B cell (primary cell): ENCODE measurements at regions not wholly inside any gene's neighbourhood (a gene's known extent, or its start where the extent isn't known, plus 50 kb on each side); places are given as distances from the start of the nearest gene placed in this dataset.

Experiments
- ATAC-seq: fragments of 200-7000 bp; cut with Tn5 transposase; one replicate; pipeline ENCODE4 v1.10.0; 2021; ENCODE audit warnings: low read depth, mild to moderate bottlenecking, moderate number of reproducible peaks, moderate library complexity
- CTCF ChIA-PET: fragments of 350-600 bp; sonication (Branson Sonifier 250); formaldehyde crosslinking; loops from one replicate; lab custom pipeline; 2021; ENCODE audit warnings: antibody characterized with exemption, inconsistent platforms; lab: Charles Lee
- POLR2A ChIA-PET: fragments of 350-600 bp; sonication (Branson Sonifier 250); formaldehyde crosslinking; loops from one replicate; lab custom pipeline; 2021; ENCODE audit warnings: antibody characterized with exemption; lab: Charles Lee
- DNase-seq: peaks from one replicate; pipeline ENCODE4 v3.0.0; 2013
- H2AFZ ChIP-seq: 2 replicates; pipeline ENCODE4 v1.6.1; 2012; ENCODE audit warnings: mild to moderate bottlenecking, low read depth, low read length; ENCODE audit not compliant: insufficient read depth, poor library complexity, severe bottlenecking
- H3K27ac ChIP-seq, 2 donors: 1 replicate in 1 of 2; 2 replicates in 1 of 2; pipeline ENCODE4 v1.5.1; 2012 to 2013; ENCODE audit warnings: low read length in 2 of 2, mild to moderate bottlenecking in 2 of 2, moderate library complexity in 1 of 2
- H3K27me3 ChIP-seq, 4 experiments: fragments of 200-600 bp in 1 of 4; sonication (generic) in 1 of 4; replicated peaks in 1 of 4; 1 replicate in 2 of 4; 2 replicates in 2 of 4; pipeline versions ENCODE4 v1.6.1 to v1.7.0; 2013 to 2016; ENCODE audit warnings: low read length in 3 of 4, mild to moderate bottlenecking in 2 of 4, mixed read lengths in 1 of 4, moderate library complexity in 1 of 4; ENCODE audit not compliant: insufficient read depth in 4 of 4, control insufficient read depth in 3 of 4; ENCODE audit errors: control extremely low read depth in 1 of 4
- H3K36me3 ChIP-seq, 2 experiments: replicated peaks in 1 of 2; 1 replicate in 1 of 2; 2 replicates in 1 of 2; pipeline versions ENCODE4 v1.6.1 to v1.7.1; 2013; ENCODE audit warnings: low read length in 1 of 2; ENCODE audit not compliant: insufficient read depth in 2 of 2, control insufficient read depth in 1 of 2; ENCODE audit errors: control extremely low read depth in 1 of 2, extremely low read depth in 1 of 2
- H3K4me1 ChIP-seq, 2 donors: fragments of 200-600 bp in 1 of 2; sonication (generic) in 1 of 2; 1 replicate in 1 of 2; 2 replicates in 1 of 2; pipeline versions ENCODE4 v1.5.1 to v1.6.1; 2013 to 2017; ENCODE audit warnings: low read length in 2 of 2; ENCODE audit not compliant: control insufficient read depth in 2 of 2, insufficient read depth in 2 of 2
- H3K4me2 ChIP-seq: replicated peaks from 2 replicates; pipeline ENCODE3; 2012; ENCODE audit warnings: mild to moderate bottlenecking, low read depth, low read length; ENCODE audit not compliant: poor library complexity, severe bottlenecking
- H3K4me3 ChIP-seq, 5 experiments: fragments of 200-600 bp in 1 of 5; sonication (generic) in 1 of 5; 1 replicate in 3 of 5; 2 replicates in 2 of 5; pipeline versions ENCODE4 v1.5.1 to v1.7.0; 2011 to 2016; ENCODE audit warnings: low read length in 4 of 5, mild to moderate bottlenecking in 4 of 5, low read depth in 2 of 5, control low read depth in 1 of 5, moderate library complexity in 1 of 5; ENCODE audit not compliant: insufficient read depth in 1 of 5; ENCODE audit errors: control extremely low read depth in 1 of 5, extremely low read depth in 1 of 5
- H3K79me2 ChIP-seq: fragments of 200-600 bp; sonication (generic); one replicate; pipeline ENCODE4 v1.6.0; 2016; ENCODE audit warnings: low read length; ENCODE audit not compliant: control insufficient read depth, insufficient read depth
- H3K9ac ChIP-seq: fragments of 200-600 bp; sonication (generic); 2 replicates; pipeline ENCODE4 v1.6.1; 2017; ENCODE audit warnings: mild to moderate bottlenecking, low read length, moderate library complexity
- H3K9me3 ChIP-seq, 3 donors: one replicate each; pipeline versions ENCODE4 v1.6.1 to v1.7.1; 2013; ENCODE audit warnings: low read length in 2 of 3; ENCODE audit not compliant: control insufficient read depth in 2 of 3, insufficient read depth in 1 of 3; ENCODE audit errors: control extremely low read depth in 1 of 3
- H4K20me1 ChIP-seq: 2 replicates; pipeline ENCODE4 v1.6.0; 2012; ENCODE audit warnings: mild to moderate bottlenecking, low read length; ENCODE audit not compliant: insufficient read depth, control insufficient read depth, poor library complexity, severe bottlenecking
- H3K27ac Mint-ChIP-seq: one replicate; pipeline ENCODE4 v1.8.0; 2021; ENCODE audit warnings: mixed read lengths
- H3K27me3 Mint-ChIP-seq: one replicate; pipeline ENCODE4 v1.8.0; 2021; ENCODE audit warnings: mixed read lengths
- H3K4me1 Mint-ChIP-seq: one replicate; pipeline ENCODE4 v1.8.0; 2021; ENCODE audit warnings: mixed read lengths
- H3K4me3 Mint-ChIP-seq: one replicate; pipeline ENCODE4 v1.8.0; 2021; ENCODE audit warnings: mixed read lengths
- H3K9me3 Mint-ChIP-seq: one replicate; pipeline ENCODE4 v1.8.0; 2022; ENCODE audit warnings: mixed read lengths; ENCODE audit not compliant: insufficient read depth
- EZH2 ChIP-seq: IDR thresholded peaks from 2 replicates; pipeline ENCODE4 v1.6.1; 2012; ENCODE audit warnings: borderline replicate concordance, low read depth, mild to moderate bottlenecking, moderate library complexity, low read length; ENCODE audit not compliant: insufficient read depth, poor library complexity, severe bottlenecking
- WGBS: methylation state at CpG from one replicate; pipeline ENCODE4 v1.1.5; 2013; ENCODE audit warnings: missing lambda C conversion rate; ENCODE audit not compliant: insufficient coverage; 5-methylcytosine and 5-hydroxymethylcytosine counted together
- intact Hi-C: fragments of 100-400 bp; cut with micrococcal nuclease; formaldehyde crosslinking; loops from one replicate; pipeline ENCODE4 v1.10.0; 2022
- TF ChIP-seq, protein P1 (sequence below): fragments of 200-600 bp; IDR thresholded peaks from one replicate; pipeline ENCODE4 v1.8.0; 2022; ENCODE audit warnings: antibody characterized with exemption, mild to moderate bottlenecking

GRCh38 chr6:133623065-133623464 lies 265.8 kb upstream of the TCF21 start:
- no peak overlapping the region for H3K9ac ChIP-seq
- CTCF ChIA-PET = interaction anchor here (0.7 kb wide), 1 partner anchor 48 kb away, joined by 3 read pairs; no protein-coding TSS in a partner anchor
- H3K79me2 ChIP-seq = no peaks in the 10 kb centered on the region
- no peak overlapping the region for H2AFZ ChIP-seq
- WGBS = no CpG with 5 or more reads among the region's 1 CpG
- TF ChIP-seq, protein P1, sequence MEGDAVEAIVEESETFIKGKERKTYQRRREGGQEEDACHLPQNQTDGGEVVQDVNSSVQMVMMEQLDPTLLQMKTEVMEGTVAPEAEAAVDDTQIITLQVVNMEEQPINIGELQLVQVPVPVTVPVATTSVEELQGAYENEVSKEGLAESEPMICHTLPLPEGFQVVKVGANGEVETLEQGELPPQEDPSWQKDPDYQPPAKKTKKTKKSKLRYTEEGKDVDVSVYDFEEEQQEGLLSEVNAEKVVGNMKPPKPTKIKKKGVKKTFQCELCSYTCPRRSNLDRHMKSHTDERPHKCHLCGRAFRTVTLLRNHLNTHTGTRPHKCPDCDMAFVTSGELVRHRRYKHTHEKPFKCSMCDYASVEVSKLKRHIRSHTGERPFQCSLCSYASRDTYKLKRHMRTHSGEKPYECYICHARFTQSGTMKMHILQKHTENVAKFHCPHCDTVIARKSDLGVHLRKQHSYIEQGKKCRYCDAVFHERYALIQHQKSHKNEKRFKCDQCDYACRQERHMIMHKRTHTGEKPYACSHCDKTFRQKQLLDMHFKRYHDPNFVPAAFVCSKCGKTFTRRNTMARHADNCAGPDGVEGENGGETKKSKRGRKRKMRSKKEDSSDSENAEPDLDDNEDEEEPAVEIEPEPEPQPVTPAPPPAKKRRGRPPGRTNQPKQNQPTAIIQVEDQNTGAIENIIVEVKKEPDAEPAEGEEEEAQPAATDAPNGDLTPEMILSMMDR = no peak
- TF ChIP-seq EZH2 = no peak
- DNase-seq (no peak), ATAC-seq (no peak)
- no peaks in the 10 kb centered on the region for H3K27me3 ChIP-seq
- Mint-ChIP-seq H3K4me1 (no peaks in the 10 kb centered on the region), H3K4me3 (no peak overlapping the region), H3K27me3 (no peaks in the 10 kb centered on the region), H3K9me3 (no peaks in the 10 kb centered on the region), H3K27ac (no peak overlapping the region)
- no peaks in the 10 kb centered on the region for H3K9me3 ChIP-seq
- H4K20me1 ChIP-seq = no peaks in the 10 kb centered on the region
- no peak overlapping the region for H3K27ac ChIP-seq
- POLR2A ChIA-PET = no interaction called here
- intact Hi-C loops = no loop called here
- H3K4me2 ChIP-seq = no peak overlapping the region
- no peaks in the 10 kb centered on the region for H3K36me3 ChIP-seq
- H3K4me3 ChIP-seq = no peak overlapping the region
- H3K4me1 ChIP-seq = no peaks in the 10 kb centered on the region

DNA sequence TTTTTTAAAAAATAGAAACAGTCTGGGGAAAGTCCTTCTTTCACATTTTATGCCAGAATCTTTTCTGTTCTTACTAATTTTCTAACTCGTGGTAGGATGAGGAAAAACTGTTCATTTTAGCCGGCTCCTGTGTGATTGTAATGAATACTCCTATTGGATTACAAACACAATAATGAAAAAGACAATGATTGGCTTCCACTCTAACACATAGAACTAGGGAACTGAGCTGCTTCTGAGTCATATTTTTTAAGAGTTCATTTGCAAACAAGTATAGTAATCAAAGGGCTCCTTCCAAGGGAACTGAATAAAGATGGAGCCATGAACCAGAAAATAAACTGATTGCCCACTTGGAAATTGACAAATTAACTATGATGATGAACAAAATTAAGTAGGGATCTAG lies 265.3 kb upstream of the TCF21 start:
- H3K27me3 Mint-ChIP-seq = no peaks in the 10 kb centered on the region
- Histone ChIP-seq H3K27me3 (no peaks in the 10 kb centered on the region), H3K9ac (no peak overlapping the region), H3K4me2 (no peak overlapping the region), H2AFZ (no peak overlapping the region), H3K36me3 (no peaks in the 10 kb centered on the region), H3K27ac (no peak overlapping the region), H3K4me1 (no peaks in the 10 kb centered on the region), H3K4me3 (no peak overlapping the region), H3K9me3 (no peaks in the 10 kb centered on the region), H3K79me2 (no peaks in the 10 kb centered on the region), H4K20me1 (no peaks in the 10 kb centered on the region)
- H3K4me3 Mint-ChIP-seq = no peak overlapping the region
- no peaks in the 10 kb centered on the region for H3K9me3 Mint-ChIP-seq
- POLR2A ChIA-PET = no interaction called here
- WGBS = no CpG with 5 or more reads among the region's 2 CpGs
- intact Hi-C loops = no loop called here
- H3K4me1 Mint-ChIP-seq = no peaks in the 10 kb centered on the region
- CTCF ChIA-PET = no interaction called here
- TF ChIP-seq EZH2 = no peak
- TF ChIP-seq, protein P1 = no peak
- no peak overlapping the region for H3K27ac Mint-ChIP-seq
- no peak for ATAC-seq
- DNase-seq = no peak
